Heart left ventricle (tissue), 13 donors: ENCODE measurements at regions not wholly inside any gene's neighbourhood (a gene's known extent, or its start where the extent isn't known, plus 50 kb on each side); places are given as distances from the start of the nearest gene placed in this dataset.

Source experiments
- CTCF ChIP-seq, 12 donors: fragments of 200-600 bp; sonication (generic) in 4 of 12; IDR thresholded peaks; one replicate each; pipeline versions ENCODE4 v1.5.0 to v1.8.0; 2018 to 2022; ENCODE audit warnings: antibody characterized with exemption in 12 of 12, mild to moderate bottlenecking in 5 of 12
- POLR2A ChIP-seq, 2 donors: fragments of 450-650 bp; IDR thresholded peaks; one replicate each; pipeline ENCODE4 v1.6.1; 2017; ENCODE audit warnings: antibody characterized with exemption in 2 of 2, mild to moderate bottlenecking in 2 of 2, moderate library complexity in 2 of 2
- donor health status: ischemic (EF 13 %, LVEDD 7.1; RV severe dilation, severe dysfunction).
- donor health status: DM: no; HTN: yes; CAD: no.
- donor health status: DM: no; HTN: no; CAD: no.
- donor health status: ischemic (EF 25% LVEDD 6.9; RV normal size, moderate dysfunction).
- donor health status: ischemic (EF 25% LVEDD 5.7; RV mildly dilated, moderate dysfunction).
- donor health status: ischemic (EF 35%, LVEDD 5.7; RV mildly dilated, moderate dysfunction).
- donor health status: nonischemic (EF 11% LVEDD 7.7; RV severe dilation, severe dysfunction).
- donor health status: DM: yes; HTN: yes; CAD: no.
- donor health status: PGD.
- donor health status: ischemic (EF 29% LVEDD 5.4; RV normal size, mild dysfunction).
- donor health status: nonischemic (EF 23%, LVEDD 6.1; RV moderate dilation, normal function).

GRCh38 chr14:37779480-37779879, 184.1 kb downstream of the TTC6 start:
- no peak for TF ChIP-seq CTCF (IDR thresholded peaks at IDR 0.05)
- TF ChIP-seq POLR2A (IDR thresholded peaks at IDR 0.05), result no peak
